Activated naive CD8-positive, alpha-beta T cell treated with anti-CD3 and anti-CD28 coated beads for 36 hours (primary cell): ENCODE measurements at regions not wholly inside any gene's neighbourhood (a gene's known extent, or its start where the extent isn't known, plus 50 kb on each side); places are given as distances from the start of the nearest gene placed in this dataset.

Source experiments
- DNase-seq: peaks from one replicate; pipeline ENCODE4 v3.0.0; 2021
- H3K27ac Mint-ChIP-seq: one replicate; pipeline ENCODE4 v1.8.0; 2022; ENCODE audit warnings: mild to moderate bottlenecking, moderate library complexity, mixed read lengths
- H3K27me3 Mint-ChIP-seq: one replicate; pipeline ENCODE4 v1.8.0; 2022; ENCODE audit warnings: mild to moderate bottlenecking, mixed read lengths
- H3K36me3 Mint-ChIP-seq: one replicate; pipeline ENCODE4 v1.8.0; 2021; ENCODE audit warnings: mild to moderate bottlenecking, mixed read lengths
- H3K4me1 Mint-ChIP-seq: one replicate; pipeline ENCODE4 v1.8.0; 2021; ENCODE audit warnings: mixed read lengths
- H3K4me3 Mint-ChIP-seq: one replicate; pipeline ENCODE4 v1.8.0; 2022; ENCODE audit warnings: mild to moderate bottlenecking, moderate library complexity, mixed read lengths
- H3K9me3 Mint-ChIP-seq: one replicate; pipeline ENCODE4 v1.8.0; 2022; ENCODE audit warnings: mixed read lengths

- DNase-seq: no peak
- no peak overlapping the region for H3K4me3 Mint-ChIP-seq
- H3K36me3 Mint-ChIP-seq: no peaks in the 10 kb centered on the region
- H3K9me3 Mint-ChIP-seq: peaks cover 8% of the 10 kb centered on the region
- no peaks in the 10 kb centered on the region for H3K27me3 Mint-ChIP-seq
- no peaks in the 10 kb centered on the region for H3K4me1 Mint-ChIP-seq
- no peak overlapping the region for H3K27ac Mint-ChIP-seq
These were observed 256.2 kb upstream of the CPNE8 start for GRCh38 chr12:39161465-39162085.

DNA sequence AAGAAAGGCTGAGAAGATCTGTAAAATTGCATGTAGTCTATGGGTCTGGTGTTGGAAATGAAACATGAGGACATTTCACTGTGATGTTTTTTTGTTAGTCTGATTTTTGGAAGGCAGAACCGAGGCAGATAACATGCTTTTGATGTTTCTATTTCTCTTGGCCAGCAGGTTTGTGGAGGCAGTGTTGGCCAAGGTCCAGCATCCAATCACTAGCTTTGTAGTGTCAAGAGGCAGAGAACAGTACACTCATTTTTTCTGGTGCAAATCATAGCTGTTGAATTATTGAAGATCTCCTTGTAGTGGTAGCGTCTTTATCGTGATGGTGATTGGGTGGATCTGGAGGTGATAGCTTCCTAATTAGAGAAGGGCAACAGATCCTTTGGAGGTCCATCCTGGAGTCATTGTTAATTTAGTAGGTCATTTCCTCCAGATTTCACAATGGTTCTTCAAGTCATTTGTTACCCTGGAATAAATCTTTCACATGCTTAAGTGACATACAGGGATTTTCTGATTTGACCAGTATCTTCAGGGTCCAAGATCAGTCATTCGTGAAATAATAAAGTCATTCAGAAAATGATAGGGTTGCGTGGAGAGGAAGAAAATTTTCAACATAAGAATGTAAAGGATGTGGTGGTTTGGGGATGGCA lies 252.4 kb upstream of the CPNE8 start:
- H3K27ac Mint-ChIP-seq: no peak overlapping the region
- H3K9me3 Mint-ChIP-seq: peaks cover 13% of the 10 kb centered on the region
- H3K27me3 Mint-ChIP-seq: no peaks in the 10 kb centered on the region

GRCh38 chr12:39145175-39145999 lies 240.0 kb upstream of the CPNE8 start:
- no peaks in the 10 kb centered on the region for H3K36me3 Mint-ChIP-seq
- peak; percentile 46 for DNase-seq
- H3K27ac Mint-ChIP-seq: no peak overlapping the region
- no peaks in the 10 kb centered on the region for H3K4me1 Mint-ChIP-seq
- peak overlapping the region; percentile 10 for H3K4me3 Mint-ChIP-seq
- peaks cover 18% of the 10 kb centered on the region for H3K9me3 Mint-ChIP-seq
- H3K27me3 Mint-ChIP-seq: peaks cover 47% of the 10 kb centered on the region

More for the DNA sequence above, 252.4 kb upstream of the CPNE8 start:
- no peaks in the 10 kb centered on the region for H3K4me1 Mint-ChIP-seq
- DNase-seq: no peak
- no peak overlapping the region for H3K4me3 Mint-ChIP-seq
- no peaks in the 10 kb centered on the region for H3K36me3 Mint-ChIP-seq

DNA sequence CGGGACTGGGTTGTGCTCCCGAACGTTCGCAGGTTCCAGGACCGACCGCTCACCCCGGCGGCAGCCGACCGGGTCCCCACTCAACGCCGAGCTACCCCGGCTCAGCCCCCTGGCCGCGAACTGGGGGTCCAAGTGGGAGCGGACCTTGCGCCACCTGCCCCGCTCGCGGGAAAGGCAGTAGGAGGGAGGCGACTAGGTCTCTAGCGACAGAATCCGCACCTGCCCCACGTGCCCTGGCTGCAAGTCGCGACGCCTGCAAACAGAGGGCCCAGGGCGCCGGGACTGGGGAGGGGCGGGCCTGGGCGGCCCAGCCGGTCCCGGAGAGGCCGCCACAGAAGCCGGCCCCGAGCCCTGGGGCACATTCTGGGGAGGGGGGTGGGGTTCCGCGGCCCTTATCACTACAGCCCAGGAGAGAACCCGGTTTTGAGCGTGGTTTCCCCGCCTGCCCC lies 239.2 kb upstream of the CPNE8 start:
- no peak overlapping the region for H3K27ac Mint-ChIP-seq
- peaks cover 13% of the 10 kb centered on the region for H3K9me3 Mint-ChIP-seq
- peak; percentile 0 for DNase-seq
- H3K27me3 Mint-ChIP-seq: peaks cover 47% of the 10 kb centered on the region
- H3K4me1 Mint-ChIP-seq: no peaks in the 10 kb centered on the region
- H3K4me3 Mint-ChIP-seq: no peak overlapping the region
- H3K36me3 Mint-ChIP-seq: no peaks in the 10 kb centered on the region

DNA sequence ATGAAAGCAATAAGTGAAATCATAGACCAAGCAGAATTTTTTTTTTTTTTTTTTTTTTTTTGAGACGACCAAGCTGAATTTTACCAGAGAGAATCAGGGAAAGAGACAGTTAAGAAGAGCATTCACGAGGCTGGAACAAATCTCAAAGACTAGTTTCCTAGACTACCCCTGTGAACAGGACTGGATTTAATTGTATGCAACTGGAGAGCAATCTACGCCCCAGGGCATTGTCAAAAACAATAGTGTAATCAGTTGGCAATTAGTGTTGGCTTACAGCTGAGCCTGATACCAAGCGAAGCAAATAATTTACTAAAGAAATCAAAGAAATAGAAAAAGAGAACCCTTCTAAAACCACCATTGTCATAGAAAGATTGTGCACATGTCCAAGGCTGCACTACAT lies 232.9 kb upstream of the CPNE8 start:
- DNase-seq: no peak
- Mint-ChIP-seq H3K4me1 (no peaks in the 10 kb centered on the region), H3K27ac (no peak overlapping the region), H3K36me3 (no peaks in the 10 kb centered on the region), H3K27me3 (peaks cover 4% of the 10 kb centered on the region), H3K4me3 (no peak overlapping the region), H3K9me3 (peaks cover 2% of the 10 kb centered on the region)

DNA sequence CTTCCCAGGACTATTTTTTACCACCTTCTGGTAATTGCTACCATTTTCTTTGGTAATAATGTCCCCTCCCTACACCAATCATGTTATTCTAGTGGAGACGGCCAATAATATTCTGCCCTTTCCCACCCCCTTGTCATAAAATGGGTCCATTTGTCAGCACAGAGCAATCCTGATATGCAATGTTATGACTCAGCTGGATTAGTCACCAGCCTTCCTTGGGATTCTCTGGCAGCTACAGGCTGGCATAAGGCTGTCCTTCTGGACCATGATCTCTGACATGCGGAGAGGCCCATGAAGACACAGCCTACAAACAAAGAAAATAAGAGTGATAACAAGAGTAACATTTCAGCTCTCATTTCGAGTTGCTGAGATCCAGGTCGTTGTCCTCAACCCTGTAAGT lies 222.0 kb upstream of the CPNE8 start:
- H3K36me3 Mint-ChIP-seq: no peaks in the 10 kb centered on the region
- no peaks in the 10 kb centered on the region for H3K4me1 Mint-ChIP-seq
- H3K9me3 Mint-ChIP-seq: peaks cover 3% of the 10 kb centered on the region
- DNase-seq: no peak
- no peak overlapping the region for H3K27ac Mint-ChIP-seq
- H3K4me3 Mint-ChIP-seq: no peak overlapping the region
- no peaks in the 10 kb centered on the region for H3K27me3 Mint-ChIP-seq

GRCh38 chr12:39125566-39125965 lies 220.2 kb upstream of the CPNE8 start:
- Mint-ChIP-seq H3K27ac (no peak overlapping the region), H3K27me3 (no peaks in the 10 kb centered on the region), H3K4me3 (no peak overlapping the region), H3K36me3 (no peaks in the 10 kb centered on the region), H3K4me1 (no peaks in the 10 kb centered on the region), H3K9me3 (peaks cover 3% of the 10 kb centered on the region)
- DNase-seq: no peak

DNA sequence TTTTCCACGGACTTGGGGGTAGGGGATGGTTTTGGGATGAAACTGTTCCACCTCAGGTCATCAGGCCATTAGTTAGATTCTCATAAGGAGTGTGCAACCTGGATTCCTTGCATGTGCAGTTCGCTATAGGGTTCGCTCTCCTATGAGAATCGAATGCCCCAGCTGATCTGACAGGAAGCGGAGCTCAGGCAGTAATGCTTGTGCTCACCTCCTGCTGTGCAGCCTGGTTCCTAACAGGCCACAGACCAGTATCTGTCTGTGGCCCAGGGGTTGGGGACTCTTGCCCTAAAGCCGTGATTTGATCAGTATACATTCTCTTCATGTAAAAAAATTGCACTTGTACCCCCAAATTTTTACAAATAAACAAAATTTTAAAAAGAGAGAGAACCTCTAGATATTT lies 219.4 kb upstream of the CPNE8 start:
- Mint-ChIP-seq H3K4me3 (no peak overlapping the region), H3K27me3 (peaks cover 4% of the 10 kb centered on the region), H3K27ac (no peak overlapping the region), H3K36me3 (no peaks in the 10 kb centered on the region), H3K9me3 (peaks cover 3% of the 10 kb centered on the region), H3K4me1 (no peaks in the 10 kb centered on the region)
- no peak for DNase-seq

GRCh38 chr12:39123580-39124253 lies 218.3 kb upstream of the CPNE8 start:
- peaks cover 4% of the 10 kb centered on the region for H3K27me3 Mint-ChIP-seq
- no peak overlapping the region for H3K27ac Mint-ChIP-seq
- H3K36me3 Mint-ChIP-seq: no peaks in the 10 kb centered on the region

GRCh38 chr12:39122562-39123204 lies 217.3 kb upstream of the CPNE8 start:
- Mint-ChIP-seq H3K9me3 (peaks cover 3% of the 10 kb centered on the region), H3K36me3 (no peaks in the 10 kb centered on the region), H3K27ac (no peak overlapping the region), H3K4me1 (no peaks in the 10 kb centered on the region), H3K27me3 (peaks cover 4% of the 10 kb centered on the region), H3K4me3 (no peak overlapping the region)
- no peak for DNase-seq

More at GRCh38 chr12:39123580-39124253, 218.3 kb upstream of the CPNE8 start:
- Mint-ChIP-seq H3K4me3 (no peak overlapping the region), H3K9me3 (peaks cover 3% of the 10 kb centered on the region), H3K4me1 (no peaks in the 10 kb centered on the region)
- no peak for DNase-seq

DNA sequence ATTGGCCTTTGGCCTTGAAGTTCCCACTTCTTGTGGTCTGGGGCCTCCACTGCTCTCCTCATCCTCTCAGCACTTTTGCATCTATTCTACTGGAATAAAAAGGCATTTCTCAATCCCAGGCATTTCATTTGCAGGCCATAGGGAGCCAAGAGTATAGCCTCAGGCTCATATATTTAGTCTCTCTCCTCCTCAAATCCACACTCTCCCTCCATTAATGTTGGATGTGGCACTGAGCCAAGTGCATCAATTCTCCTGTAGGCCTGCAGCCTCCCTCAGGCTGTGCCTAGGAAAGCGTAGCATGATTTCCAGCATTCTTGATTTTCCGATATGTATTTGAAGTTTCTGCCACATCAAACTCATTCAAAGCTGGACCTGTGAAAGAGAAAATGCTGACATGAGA lies 211.5 kb upstream of the CPNE8 start:
- Mint-ChIP-seq H3K4me1 (no peaks in the 10 kb centered on the region), H3K36me3 (no peaks in the 10 kb centered on the region), H3K27ac (no peak overlapping the region), H3K9me3 (no peaks in the 10 kb centered on the region), H3K27me3 (peaks cover 4% of the 10 kb centered on the region), H3K4me3 (no peak overlapping the region)
- DNase-seq: no peak

GRCh38 chr12:39112064-39112463 lies 206.7 kb upstream of the CPNE8 start:
- DNase-seq: no peak
- no peak overlapping the region for H3K27ac Mint-ChIP-seq
- no peaks in the 10 kb centered on the region for H3K27me3 Mint-ChIP-seq
- no peak overlapping the region for H3K4me3 Mint-ChIP-seq
- no peaks in the 10 kb centered on the region for H3K9me3 Mint-ChIP-seq
- H3K36me3 Mint-ChIP-seq: no peaks in the 10 kb centered on the region
- no peaks in the 10 kb centered on the region for H3K4me1 Mint-ChIP-seq

DNA sequence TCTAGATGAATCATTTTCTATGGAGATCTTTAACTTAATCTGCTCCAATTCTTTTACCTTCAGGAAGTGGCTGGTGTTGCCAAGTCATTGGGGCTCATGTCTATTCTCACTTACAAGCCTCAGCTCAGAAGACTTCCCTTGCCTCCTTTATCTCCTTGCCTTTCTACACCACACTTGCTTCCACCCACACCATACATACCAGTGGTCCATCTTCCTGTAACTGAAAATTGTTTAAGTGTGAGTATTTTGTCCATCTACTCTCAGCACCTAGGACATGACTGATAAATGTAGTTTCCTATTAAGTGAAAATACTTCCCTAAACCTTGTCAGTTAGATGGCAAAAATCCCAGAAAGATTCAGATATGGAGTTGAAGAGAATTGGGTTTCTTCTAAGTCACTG lies 199.7 kb upstream of the CPNE8 start:
- Mint-ChIP-seq H3K27me3 (peaks cover 3% of the 10 kb centered on the region), H3K4me3 (no peak overlapping the region)
- no peak for DNase-seq

DNA sequence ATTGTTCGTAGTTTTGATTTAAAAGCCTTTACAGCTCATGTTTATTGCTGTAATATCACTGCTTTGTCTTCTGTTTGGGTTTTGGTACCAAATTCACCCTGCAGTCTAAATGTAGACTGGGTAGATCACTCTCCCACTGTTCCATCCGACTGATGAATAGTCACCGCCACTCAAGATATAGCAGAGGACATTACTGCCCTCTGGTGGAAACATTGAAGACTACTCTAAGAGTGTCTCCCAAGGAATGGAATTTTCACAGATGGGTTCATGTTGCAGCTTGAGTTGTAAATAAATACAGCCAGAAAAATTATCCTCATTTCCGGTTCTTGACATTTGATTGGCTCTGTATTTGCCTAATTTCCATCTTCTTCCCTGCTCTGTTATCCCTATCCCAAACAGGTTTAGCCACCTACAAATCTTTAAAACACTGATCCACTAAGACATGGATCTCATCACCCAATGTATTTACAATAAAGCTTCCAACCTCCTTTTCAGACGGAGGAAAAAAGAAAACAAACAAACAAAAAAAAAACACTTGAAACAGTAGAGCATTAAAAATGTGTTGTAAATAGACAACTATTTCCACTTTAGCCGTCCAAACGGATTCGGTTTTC lies 198.3 kb upstream of the CPNE8 start:
- Mint-ChIP-seq H3K27me3 (peaks cover 3% of the 10 kb centered on the region), H3K4me1 (no peaks in the 10 kb centered on the region), H3K4me3 (no peak overlapping the region), H3K9me3 (no peaks in the 10 kb centered on the region), H3K27ac (no peak overlapping the region), H3K36me3 (no peaks in the 10 kb centered on the region)
- DNase-seq: no peak

More for the DNA sequence above, 199.7 kb upstream of the CPNE8 start:
- Mint-ChIP-seq H3K4me1 (no peaks in the 10 kb centered on the region), H3K27ac (no peak overlapping the region), H3K9me3 (no peaks in the 10 kb centered on the region), H3K36me3 (no peaks in the 10 kb centered on the region)
